Brain microvascular endothelial cell (primary cell): ENCODE measurements at regions not wholly inside any gene's neighbourhood (a gene's known extent, or its start where the extent isn't known, plus 50 kb on each side); places are given as distances from the start of the nearest gene placed in this dataset.

Source experiments
- DNase-seq: peaks from one replicate; pipeline ENCODE4 v3.0.0-alpha.2; 2020
- H3K27ac ChIP-seq: fragments of 250-450 bp; sonication (Bioruptor Pico); 2 replicates; pipeline ENCODE4 v1.5.1; 2020; ENCODE audit warnings: mild to moderate bottlenecking, moderate library complexity
- H3K27me3 ChIP-seq: fragments of 250-450 bp; sonication (Bioruptor Pico); replicated peaks from 2 replicates; pipeline ENCODE4 v1.5.1; 2020; ENCODE audit warnings: mild to moderate bottlenecking
- H3K36me3 ChIP-seq: fragments of 250-450 bp; sonication (Bioruptor Pico); replicated peaks from 2 replicates; pipeline ENCODE4 v1.5.1; 2020; ENCODE audit warnings: mild to moderate bottlenecking
- H3K4me3 ChIP-seq: 2 replicates; pipeline ENCODE4 v1.5.1; 2011; ENCODE audit warnings: low read depth, mild to moderate bottlenecking, control low read depth, low read length, moderate library complexity
- in situ Hi-C: cut with HindIII; loops from 2 replicates; pipeline ENCODE4 v1.10.0; 2017; ENCODE audit warnings: low sequenced_read_pairs, low pct_ligation_motif_present
- TF ChIP-seq, protein P1 (sequence below): IDR thresholded peaks from 2 replicates; pipeline ENCODE4 v1.5.1; 2011; ENCODE audit warnings: low read depth, mild to moderate bottlenecking, moderate library complexity, low read length, control low read depth, inconsistent platforms; ENCODE audit errors: missing control alignments

DNA sequence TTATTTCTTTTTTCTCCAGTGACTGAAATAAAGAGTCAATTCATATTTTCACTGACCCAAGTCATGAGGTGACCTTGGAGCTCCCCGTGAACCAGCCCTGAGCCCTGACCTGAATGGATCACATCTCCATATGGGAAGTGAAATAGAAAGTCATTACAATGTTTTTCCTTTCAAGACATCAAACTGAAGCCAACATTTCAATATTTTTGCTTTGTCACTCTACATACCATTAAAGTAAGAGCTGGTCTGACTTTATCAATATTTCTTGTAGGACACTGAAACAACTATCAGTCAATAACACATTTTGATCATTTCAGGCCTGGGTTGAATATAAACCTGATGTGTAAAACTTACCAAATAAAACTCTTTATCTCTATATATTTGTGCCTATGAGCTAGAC, 249.8 kb upstream of the PHF14 start:
- no peaks in the 10 kb centered on the region for H3K27me3 ChIP-seq
- H3K27ac ChIP-seq: no peak overlapping the region
- H3K4me3 ChIP-seq: no peak overlapping the region
- in situ Hi-C loops: no loop called here
- TF ChIP-seq, protein P1, sequence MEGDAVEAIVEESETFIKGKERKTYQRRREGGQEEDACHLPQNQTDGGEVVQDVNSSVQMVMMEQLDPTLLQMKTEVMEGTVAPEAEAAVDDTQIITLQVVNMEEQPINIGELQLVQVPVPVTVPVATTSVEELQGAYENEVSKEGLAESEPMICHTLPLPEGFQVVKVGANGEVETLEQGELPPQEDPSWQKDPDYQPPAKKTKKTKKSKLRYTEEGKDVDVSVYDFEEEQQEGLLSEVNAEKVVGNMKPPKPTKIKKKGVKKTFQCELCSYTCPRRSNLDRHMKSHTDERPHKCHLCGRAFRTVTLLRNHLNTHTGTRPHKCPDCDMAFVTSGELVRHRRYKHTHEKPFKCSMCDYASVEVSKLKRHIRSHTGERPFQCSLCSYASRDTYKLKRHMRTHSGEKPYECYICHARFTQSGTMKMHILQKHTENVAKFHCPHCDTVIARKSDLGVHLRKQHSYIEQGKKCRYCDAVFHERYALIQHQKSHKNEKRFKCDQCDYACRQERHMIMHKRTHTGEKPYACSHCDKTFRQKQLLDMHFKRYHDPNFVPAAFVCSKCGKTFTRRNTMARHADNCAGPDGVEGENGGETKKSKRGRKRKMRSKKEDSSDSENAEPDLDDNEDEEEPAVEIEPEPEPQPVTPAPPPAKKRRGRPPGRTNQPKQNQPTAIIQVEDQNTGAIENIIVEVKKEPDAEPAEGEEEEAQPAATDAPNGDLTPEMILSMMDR: no peak
- no peaks in the 10 kb centered on the region for H3K36me3 ChIP-seq
- DNase-seq: no peak

DNA sequence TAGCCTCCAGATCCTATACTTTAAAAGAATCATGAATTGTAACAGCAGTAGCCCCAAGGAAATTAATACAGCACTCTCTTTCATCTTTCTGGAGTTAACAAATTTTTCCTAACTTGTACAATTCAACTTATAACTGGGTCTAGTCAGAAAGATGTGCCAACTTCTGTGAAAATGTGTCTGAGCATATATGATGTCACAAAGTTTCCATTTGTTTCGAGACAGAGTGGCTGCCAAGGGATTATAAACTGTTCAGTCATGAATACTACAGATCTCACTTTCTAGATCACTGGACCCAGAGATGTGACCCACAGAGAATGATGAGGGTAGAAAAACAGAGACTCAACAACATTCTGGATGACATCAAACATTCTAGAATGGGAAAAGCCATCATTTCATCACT, 249.2 kb upstream of the PHF14 start:
- H3K27ac ChIP-seq: no peak overlapping the region

DNA sequence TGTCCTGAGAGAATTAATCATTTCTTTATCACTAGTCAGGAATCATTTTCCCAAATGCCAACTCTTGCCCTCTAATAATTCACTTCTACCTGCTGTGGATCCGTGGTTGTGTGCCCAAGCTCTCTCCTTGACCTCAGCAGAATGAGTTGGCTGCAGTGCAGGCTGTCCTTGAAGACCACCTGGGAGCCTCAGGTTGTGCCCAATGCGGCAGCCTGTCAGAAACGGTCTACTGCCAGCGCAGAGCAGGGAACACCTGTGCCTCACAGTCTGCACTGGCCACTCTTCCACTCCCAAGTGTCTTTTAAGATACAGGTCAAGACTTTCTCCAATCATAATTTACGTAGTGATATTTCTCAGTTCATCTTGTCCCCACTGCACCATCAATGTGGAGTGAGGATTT, 246.0 kb upstream of the PHF14 start:
- in situ Hi-C loops: no loop called here
- no peaks in the 10 kb centered on the region for H3K36me3 ChIP-seq
- no peak for DNase-seq
- H3K27me3 ChIP-seq: no peaks in the 10 kb centered on the region
- TF ChIP-seq, protein P1: no peak
- no peak overlapping the region for H3K4me3 ChIP-seq
- no peak overlapping the region for H3K27ac ChIP-seq

More for the DNA sequence above, 249.2 kb upstream of the PHF14 start:
- TF ChIP-seq, protein P1: no peak
- Histone ChIP-seq H3K4me3 (no peak overlapping the region), H3K36me3 (no peaks in the 10 kb centered on the region), H3K27me3 (no peaks in the 10 kb centered on the region)
- in situ Hi-C loops: no loop called here
- no peak for DNase-seq

DNA sequence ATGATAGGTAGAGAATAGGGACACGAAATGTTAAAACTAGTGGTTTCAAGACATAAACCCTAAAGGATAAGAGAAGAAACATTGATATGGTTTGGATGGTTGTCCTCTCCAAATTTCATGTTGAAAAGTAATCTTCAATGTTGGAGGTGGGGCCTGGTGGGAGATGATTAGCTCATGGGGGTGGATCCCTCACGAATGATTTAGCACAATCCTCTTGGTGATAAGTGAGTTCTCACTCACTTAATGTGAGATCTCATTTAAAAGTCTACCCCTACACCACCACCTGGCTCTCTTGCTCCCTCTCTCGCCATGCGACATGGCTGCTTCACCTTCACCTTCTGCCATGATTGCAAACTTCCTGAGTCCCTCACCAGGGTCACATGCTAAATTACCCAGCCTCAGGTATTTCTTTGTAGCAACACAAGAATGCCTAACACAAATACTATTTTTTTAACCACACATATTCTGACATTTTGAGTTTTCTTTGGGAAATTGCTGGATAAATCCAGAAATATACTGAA, 242.4 kb upstream of the PHF14 start:
- in situ Hi-C loops: no loop called here
- Histone ChIP-seq H3K36me3 (no peaks in the 10 kb centered on the region), H3K4me3 (no peak overlapping the region), H3K27ac (no peak overlapping the region), H3K27me3 (no peaks in the 10 kb centered on the region)
- TF ChIP-seq, protein P1: no peak
- DNase-seq: no peak

DNA sequence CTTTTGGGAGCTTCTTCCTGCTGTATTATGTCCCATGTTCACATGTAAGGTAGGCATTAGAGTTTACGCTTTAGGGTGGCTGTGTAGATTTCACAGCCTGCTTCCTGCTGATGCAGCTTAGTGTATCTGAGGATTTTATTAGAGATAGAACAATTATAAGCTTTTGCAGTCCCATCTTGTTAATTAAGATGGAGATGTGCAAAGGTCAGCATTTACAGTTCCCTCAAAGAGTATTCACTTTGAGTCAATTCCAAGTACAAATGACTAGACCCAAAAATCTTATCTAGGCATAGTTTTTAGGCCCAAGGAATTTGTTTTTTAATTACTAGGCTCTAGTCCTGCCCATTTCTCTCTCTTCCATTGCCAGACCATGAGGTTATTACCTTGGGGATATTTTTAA, 239.9 kb upstream of the PHF14 start:
- TF ChIP-seq, protein P1: no peak
- in situ Hi-C loops: no loop called here
- Histone ChIP-seq H3K4me3 (no peak overlapping the region), H3K27ac (no peak overlapping the region), H3K36me3 (no peaks in the 10 kb centered on the region), H3K27me3 (no peaks in the 10 kb centered on the region)
- no peak for DNase-seq

DNA sequence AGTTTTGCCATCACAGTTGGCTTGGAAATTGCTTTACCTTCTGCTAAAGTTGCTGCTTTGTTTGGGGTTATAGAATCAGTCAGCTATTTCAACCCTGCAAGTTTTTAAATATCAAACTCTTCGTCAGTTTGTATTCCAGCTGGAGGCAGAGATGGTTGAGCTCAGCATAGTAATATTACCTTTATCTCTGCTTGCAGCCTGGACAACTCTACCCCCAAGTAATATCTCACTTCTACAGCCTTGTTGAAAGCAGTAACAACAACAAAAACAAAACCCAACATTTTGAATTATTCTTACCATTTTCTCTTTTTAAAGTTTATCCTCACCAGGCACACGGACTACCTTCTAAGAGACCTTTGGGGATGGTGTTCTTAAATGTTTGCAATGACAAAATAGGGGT, 239.1 kb upstream of the PHF14 start:
- in situ Hi-C loops: no loop called here
- no peak for DNase-seq
- TF ChIP-seq, protein P1: no peak
- H3K27ac ChIP-seq: no peak overlapping the region
- no peak overlapping the region for H3K4me3 ChIP-seq
- no peaks in the 10 kb centered on the region for H3K36me3 ChIP-seq
- no peaks in the 10 kb centered on the region for H3K27me3 ChIP-seq
